SK-N-MC (cell line): ENCODE measurements at regions not wholly inside any gene's neighbourhood (a gene's known extent, or its start where the extent isn't known, plus 50 kb on each side); places are given as distances from the start of the nearest gene placed in this dataset.

Source experiments
- EZH2 ChIP-seq: fragments of 200-600 bp; sonication (generic); IDR thresholded peaks from one replicate; pipeline ENCODE4 v1.6.1; 2017; ENCODE audit warnings: antibody characterized with exemption
- FOXP2 ChIP-seq: optimal IDR thresholded peaks from 2 replicates; pipeline ENCODE3; 2011; ENCODE audit warnings: mild to moderate bottlenecking, moderate library complexity; ENCODE audit not compliant: insufficient read depth; ENCODE audit errors: extremely low read length, control extremely low read depth
- POLR2AphosphoS5 ChIP-seq: IDR thresholded peaks from 2 replicates; pipeline ENCODE4 v1.6.1; 2012; ENCODE audit warnings: mild to moderate bottlenecking, low read depth, low read length, borderline replicate concordance

- TF ChIP-seq POLR2AphosphoS5 (no peak), EZH2 (no peak), FOXP2 (no peak)
Measured at GRCh38 chr5:3131161-3131560, 379.7 kb upstream of the IRX2 start.
